ENCODE measurements at regions not wholly inside any gene's neighbourhood (a gene's known extent, or its start where the extent isn't known, plus 50 kb on each side); places are given as distances from the start of the nearest gene placed in this dataset.

- Mint-ChIP-seq H3K27ac (no peak overlapping the region), H3K4me1 (ENCODE audit: low read depth) (no peaks in the 10 kb centered on the region), H3K9me3 (no peaks in the 10 kb centered on the region), H3K36me3 (ENCODE audit: low read depth) (no peaks in the 10 kb centered on the region), H3K27me3 (no peaks in the 10 kb centered on the region), H3K4me3 (no peak overlapping the region)
- no peak for TF ChIP-seq CTCF (IDR thresholded peaks at IDR 0.05)
- intact Hi-C loops (cut with micrococcal nuclease): no loop called here
- DNase-seq: no peak
- POLR2A ChIA-PET: no interaction called here
- no peak for ATAC-seq
- CTCF ChIA-PET: no interaction called here
Observed at GRCh38 chr1:69290291-69290690, 277.4 kb upstream of the LRRC7 start.

DNA sequence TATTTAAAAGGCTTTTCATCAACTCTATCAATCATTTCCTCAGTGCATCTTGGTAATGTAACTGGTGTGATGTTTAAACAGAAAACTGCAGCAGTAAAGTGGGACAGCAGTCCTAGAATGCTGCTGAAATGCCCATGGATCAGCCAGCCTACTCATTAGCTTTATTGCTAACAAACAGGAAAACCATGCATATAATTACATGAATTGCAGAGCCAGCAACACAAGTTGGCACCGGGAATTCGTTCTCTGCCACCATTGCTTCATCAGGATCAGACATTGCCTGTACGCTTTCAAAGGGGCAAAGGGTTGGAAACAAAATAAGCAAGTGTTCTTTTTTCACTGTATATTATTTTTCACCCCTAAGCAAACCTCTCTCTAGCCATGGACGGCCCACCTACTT is 276.2 kb upstream of the LRRC7 start:
- ATAC-seq: no peak
- ChIA-PET POLR2A (no interaction called here), CTCF (no interaction called here)
- Mint-ChIP-seq H3K27me3 (no peaks in the 10 kb centered on the region), H3K27ac (no peak overlapping the region), H3K36me3 (ENCODE audit: low read depth) (no peaks in the 10 kb centered on the region), H3K4me3 (no peak overlapping the region), H3K9me3 (no peaks in the 10 kb centered on the region), H3K4me1 (ENCODE audit: low read depth) (no peaks in the 10 kb centered on the region)
- intact Hi-C loops (cut with micrococcal nuclease): no loop called here
- TF ChIP-seq CTCF (IDR thresholded peaks at IDR 0.05): no peak
- DNase-seq: no peak

DNA sequence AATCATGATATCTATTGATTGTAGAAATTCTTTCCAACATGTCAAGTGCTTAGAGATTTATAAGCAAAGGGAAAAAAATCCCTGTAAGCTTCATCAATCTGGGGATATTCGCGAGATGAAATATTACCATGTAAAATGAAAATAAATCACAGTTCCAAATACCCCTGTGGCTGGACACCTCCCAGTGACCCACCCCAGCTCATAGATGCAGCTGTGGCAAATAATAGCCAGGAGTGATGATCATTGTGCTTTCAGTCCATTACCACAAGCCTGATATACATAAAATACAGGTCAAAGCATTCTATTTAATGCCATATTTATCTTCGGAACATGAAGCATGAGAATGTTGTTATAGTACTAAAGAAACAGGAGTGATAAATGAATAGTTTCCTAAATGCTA is 274.9 kb upstream of the LRRC7 start:
- ATAC-seq: no peak
- no peaks in the 10 kb centered on the region for H3K4me1 Mint-ChIP-seq (ENCODE audit: low read depth)
- no peaks in the 10 kb centered on the region for H3K36me3 Mint-ChIP-seq (ENCODE audit: low read depth)
- CTCF ChIA-PET: no interaction called here
- POLR2A ChIA-PET: no interaction called here
- H3K27me3 Mint-ChIP-seq: no peaks in the 10 kb centered on the region
- H3K9me3 Mint-ChIP-seq: no peaks in the 10 kb centered on the region
- no peak for DNase-seq
- TF ChIP-seq CTCF (IDR thresholded peaks at IDR 0.05): no peak
- intact Hi-C loops (cut with micrococcal nuclease): no loop called here
- no peak overlapping the region for H3K27ac Mint-ChIP-seq
- no peak overlapping the region for H3K4me3 Mint-ChIP-seq

DNA sequence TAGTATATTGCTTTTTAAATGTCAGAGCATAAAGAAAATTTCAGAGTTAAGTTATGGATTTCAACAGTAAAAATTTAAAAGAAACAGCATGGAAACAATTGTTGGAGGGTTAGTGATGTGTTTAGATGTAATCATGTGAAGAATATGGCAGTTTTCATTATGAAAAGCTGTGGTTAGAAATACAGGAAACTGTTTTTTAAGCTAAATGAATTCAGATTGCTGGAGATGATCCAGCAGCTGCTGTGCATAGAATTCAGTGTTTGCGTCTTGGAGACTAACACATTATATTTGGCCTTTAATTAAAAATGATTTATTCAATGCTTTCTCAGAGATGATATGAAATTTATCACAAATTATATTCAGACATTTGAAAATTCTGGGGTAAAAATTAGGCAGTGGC is 273.6 kb upstream of the LRRC7 start:
- CTCF ChIA-PET: no interaction called here
- no peaks in the 10 kb centered on the region for H3K4me1 Mint-ChIP-seq (ENCODE audit: low read depth)
- no peak overlapping the region for H3K27ac Mint-ChIP-seq
- no peaks in the 10 kb centered on the region for H3K27me3 Mint-ChIP-seq
- intact Hi-C loops (cut with micrococcal nuclease): no loop called here
- H3K36me3 Mint-ChIP-seq (ENCODE audit: low read depth): no peaks in the 10 kb centered on the region
- H3K4me3 Mint-ChIP-seq: no peak overlapping the region
- TF ChIP-seq CTCF (IDR thresholded peaks at IDR 0.05): no peak
- DNase-seq: no peak
- no peaks in the 10 kb centered on the region for H3K9me3 Mint-ChIP-seq
- POLR2A ChIA-PET: no interaction called here
- no peak for ATAC-seq

DNA sequence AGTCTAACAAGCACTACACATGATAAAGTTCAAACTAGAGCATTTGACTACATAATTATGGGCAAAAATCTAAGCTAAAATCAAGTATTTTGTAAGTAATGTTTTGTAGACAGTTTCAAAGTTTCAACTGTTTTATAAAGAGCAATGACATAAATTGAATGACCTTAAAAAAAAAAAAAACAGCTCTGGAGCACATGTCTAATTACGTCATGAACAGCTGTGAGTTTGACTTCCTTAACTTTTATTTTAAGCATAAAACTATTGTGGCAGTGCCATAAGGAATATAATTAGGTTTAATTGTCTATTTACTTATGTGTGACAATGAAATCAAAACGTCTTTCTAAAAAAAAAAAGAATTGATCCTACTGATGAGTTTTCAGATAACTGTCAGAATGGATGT is 272.5 kb upstream of the LRRC7 start:
- H3K27me3 Mint-ChIP-seq: no peaks in the 10 kb centered on the region
- POLR2A ChIA-PET: no interaction called here
- CTCF ChIA-PET: no interaction called here
- DNase-seq (no peak), ATAC-seq (no peak)
- H3K9me3 Mint-ChIP-seq: no peaks in the 10 kb centered on the region
- TF ChIP-seq CTCF (IDR thresholded peaks at IDR 0.05): no peak
- no peaks in the 10 kb centered on the region for H3K4me1 Mint-ChIP-seq (ENCODE audit: low read depth)
- intact Hi-C loops (cut with micrococcal nuclease): no loop called here
- no peak overlapping the region for H3K27ac Mint-ChIP-seq
- no peaks in the 10 kb centered on the region for H3K36me3 Mint-ChIP-seq (ENCODE audit: low read depth)
- no peak overlapping the region for H3K4me3 Mint-ChIP-seq
